GM18498 (cell line): ENCODE measurements at regions not wholly inside any gene's neighbourhood (a gene's known extent, or its start where the extent isn't known, plus 50 kb on each side); places are given as distances from the start of the nearest gene placed in this dataset.
A peak's percentile ranks its signal among the peaks of the same experiment; 100 is the strongest.
"Not testable (repeated sequence)": the region's sequence is repeated elsewhere in the genome, so short reads cannot be mapped to it uniquely, and the experiment has no call there.

Experiments used
- ATAC-seq: cut with Tn5 transposase; IDR thresholded peaks from one replicate; pipeline ENCODE4 v1.9.1; 2021; ENCODE audit warnings: mild to moderate bottlenecking, moderate library complexity; ENCODE audit not compliant: unreplicated experiment

GRCh38 chr21:22138297-22139016 is 1140.2 kb downstream of the NCAM2 start:
- no peak for ATAC-seq

GRCh38 chr21:22145545-22145944 is 1147.3 kb downstream of the NCAM2 start:
- ATAC-seq: no peak

GRCh38 chr21:22154579-22155274 is 1156.5 kb downstream of the NCAM2 start:
- ATAC-seq: no peak

- ATAC-seq: no peak
Measured at GRCh38 chr21:22164912-22165311, 1166.7 kb downstream of the NCAM2 start.

GRCh38 chr21:22174746-22175145 is 1176.5 kb downstream of the NCAM2 start:
- ATAC-seq: no peak

GRCh38 chr21:22189278-22189677 is 1191.1 kb downstream of the NCAM2 start:
- no peak for ATAC-seq

- no peak for ATAC-seq
Measured at GRCh38 chr21:22191581-22191980, 1193.4 kb downstream of the NCAM2 start.

GRCh38 chr21:22192766-22193165 is 1194.6 kb downstream of the NCAM2 start:
- no peak for ATAC-seq

- not testable (repeated sequence) for ATAC-seq
Measured at GRCh38 chr21:22194986-22195385, 1196.8 kb downstream of the NCAM2 start.

GRCh38 chr21:22200378-22201092 is 1202.3 kb downstream of the NCAM2 start:
- ATAC-seq: no peak

GRCh38 chr21:22201126-22201525 is 1202.9 kb downstream of the NCAM2 start:
- no peak for ATAC-seq

- no peak for ATAC-seq
Measured at GRCh38 chr21:22201669-22202068, 1203.5 kb downstream of the NCAM2 start.

- ATAC-seq: no peak
Measured at GRCh38 chr21:22209304-22209700, 1211.1 kb downstream of the NCAM2 start.

- ATAC-seq: no peak
Measured at GRCh38 chr21:22211943-22212342, 1213.7 kb downstream of the NCAM2 start.

GRCh38 chr21:22223385-22223784 is 1225.2 kb downstream of the NCAM2 start:
- ATAC-seq: peak; percentile 72

- ATAC-seq: no peak
Measured at GRCh38 chr21:22224261-22224660, 1226.1 kb downstream of the NCAM2 start.

GRCh38 chr21:22225299-22225698 is 1227.1 kb downstream of the NCAM2 start:
- ATAC-seq: no peak

- no peak for ATAC-seq
Measured at GRCh38 chr21:22231013-22231412, 1232.8 kb downstream of the NCAM2 start.

- ATAC-seq: no peak
Measured at GRCh38 chr21:22235866-22236590, 1237.8 kb downstream of the NCAM2 start.

GRCh38 chr21:22244516-22244915 is 1246.3 kb downstream of the NCAM2 start:
- no peak for ATAC-seq

- ATAC-seq: no peak
Measured at GRCh38 chr21:22250355-22250754, 1252.1 kb downstream of the NCAM2 start.
